ENCODE measurements at regions not wholly inside any gene's neighbourhood (a gene's known extent, or its start where the extent isn't known, plus 50 kb on each side); places are given as distances from the start of the nearest gene placed in this dataset.

DNA sequence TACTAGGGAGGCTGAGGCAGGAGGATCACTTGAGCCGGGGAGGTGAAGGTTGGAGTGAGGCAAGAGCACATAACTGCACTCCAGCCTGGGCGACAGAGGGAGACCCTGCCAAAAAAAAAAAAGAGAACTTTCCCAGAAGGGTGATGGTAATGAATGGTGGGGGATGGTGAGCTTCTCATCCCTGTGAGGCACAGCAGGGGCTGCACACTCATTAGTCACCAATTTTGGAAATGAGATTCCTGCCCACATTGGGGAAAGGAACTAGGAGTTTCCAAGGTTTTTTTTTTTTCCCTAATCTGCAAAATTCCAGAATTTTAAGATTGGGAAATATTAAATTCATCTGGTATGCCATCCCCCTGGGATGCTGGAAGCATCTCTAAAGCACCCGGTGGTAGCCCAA is 50.2 kb upstream of the SSBP3 start:
- Histone ChIP-seq H3K4me1 (ENCODE audit: control insufficient read depth in 4 of 4, insufficient read depth in 4 of 4, low read length in 3 of 4) (no peaks in the 10 kb centered on the region), H3K9me3 (ENCODE audit: control insufficient read depth in 4 of 4, low read length in 3 of 4) (no peaks in the 10 kb centered on the region), H3K4me3 (ENCODE audit: low read depth in 1 of 3, low read length in 3 of 3) (no peak overlapping the region), H3K27ac (ENCODE audit: low read depth in 1 of 2, low read length in 2 of 2) (no peak overlapping the region), H3K9ac (ENCODE audit: low read depth in 1 of 2, low read length in 2 of 2) (no peak overlapping the region), H3K27me3 (ENCODE audit: control insufficient read depth in 4 of 4, insufficient read depth in 4 of 4, low read length in 3 of 4) (no peaks in the 10 kb centered on the region), H3K36me3 (ENCODE audit: control insufficient read depth in 4 of 4, insufficient read depth in 3 of 4, low read depth in 1 of 4, low read length in 3 of 4) (no peaks in the 10 kb centered on the region)
- TF ChIP-seq JUND (IDR thresholded peaks at IDR 0.05) (no peak), YY1 (IDR thresholded peaks at IDR 0.05) (no peak), NR2F2 (IDR thresholded peaks at IDR 0.05) (no peak)
- 92% methylated on average over 3 of the region's 3 CpGs for WGBS
- DNase-seq (ENCODE audit: low spot score): no peak

All from liver (tissue), 7 donors.